Adrenal gland (tissue), 5 donors: ENCODE measurements at regions not wholly inside any gene's neighbourhood (a gene's known extent, or its start where the extent isn't known, plus 50 kb on each side); places are given as distances from the start of the nearest gene placed in this dataset.

Source experiments
- CTCF ChIP-seq, 6 experiments: fragments of 450-650 bp in 4 of 6; fragments of 200-600 bp in 2 of 6; sonication (generic) in 1 of 6; IDR thresholded peaks; 1 replicate in 5 of 6; 2 replicates in 1 of 6; pipeline versions ENCODE4 v1.5.1 to v1.8.0; 2016 to 2021; ENCODE audit warnings: antibody characterized with exemption in 6 of 6, mild to moderate bottlenecking in 2 of 6, moderate library complexity in 1 of 6
- POLR2A ChIP-seq, 2 donors: fragments of 450-650 bp; IDR thresholded peaks; one replicate each; pipeline ENCODE4 v1.6.1; 2017; ENCODE audit warnings: antibody characterized with exemption in 2 of 2, mild to moderate bottlenecking in 2 of 2, moderate library complexity in 1 of 2
- donor health status: DM: no; HTN: no; CAD: no.

GRCh38 chr5:86709157-86709881, 91.6 kb downstream of the COX7C start:
- TF ChIP-seq CTCF (IDR thresholded peaks at IDR 0.05) = no peak
- TF ChIP-seq POLR2A (IDR thresholded peaks at IDR 0.05) = no peak
